ENCODE measurements at regions not wholly inside any gene's neighbourhood (a gene's known extent, or its start where the extent isn't known, plus 50 kb on each side); places are given as distances from the start of the nearest gene placed in this dataset.

- no peak for TF ChIP-seq CTCF (optimal IDR thresholded peaks at IDR 0.05 in 1 of 3, IDR thresholded peaks at IDR 0.05 in 1 of 3, conservative IDR thresholded peaks at IDR 0.05 in 1 of 3; ENCODE audit: extremely low read depth in 1 of 3, insufficient read depth in 2 of 3, low read length in 3 of 3)
- TF ChIP-seq EZH2 (IDR thresholded peaks at IDR 0.05; ENCODE audit: low read length), result no peak
These were observed 98.5 kb downstream of the BAMBI start for GRCh38 chr10:28775773-28776172.
